ENCODE measurements at regions not wholly inside any gene's neighbourhood (a gene's known extent, or its start where the extent isn't known, plus 50 kb on each side); places are given as distances from the start of the nearest gene placed in this dataset.

DNA sequence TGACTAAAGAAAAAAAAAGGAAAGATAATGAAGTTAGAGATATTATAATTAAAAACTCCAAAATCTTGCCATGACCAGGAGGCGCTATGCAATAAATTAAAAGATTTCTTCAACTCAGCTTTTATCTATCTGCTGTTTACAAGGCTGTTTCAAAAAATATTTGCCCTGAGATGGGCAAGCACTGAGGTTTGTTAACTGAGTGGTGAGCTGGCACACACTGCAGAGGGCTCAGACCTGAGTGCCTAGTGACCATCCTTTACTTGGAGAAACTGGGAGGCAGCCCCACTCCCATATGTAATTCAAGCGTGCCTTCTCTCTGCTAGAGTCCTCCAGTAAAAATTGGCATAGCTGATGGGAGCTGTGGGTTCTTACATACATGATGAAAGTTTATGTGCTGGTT, 198.7 kb upstream of the TBC1D5 start:
- no peak for DNase-seq

DNA sequence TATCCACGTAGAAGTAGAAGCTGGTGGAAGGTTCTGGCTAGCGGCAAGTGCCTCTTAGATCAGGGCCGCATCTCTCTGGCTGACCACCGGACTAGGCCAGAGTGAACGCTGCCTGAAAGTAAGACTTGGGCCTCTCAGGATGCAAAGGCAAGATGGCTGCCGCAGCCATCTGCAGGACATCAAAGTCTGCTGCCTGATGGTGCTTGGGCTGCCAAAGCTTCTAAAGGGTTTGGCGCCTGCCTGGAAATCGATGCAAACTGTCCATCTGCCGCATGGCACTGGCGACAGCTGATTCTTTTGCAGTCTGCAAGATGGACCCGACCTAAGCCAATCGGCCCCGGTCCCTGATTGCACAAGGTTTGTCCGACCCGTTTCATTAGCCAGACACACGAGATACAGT, 196.7 kb upstream of the TBC1D5 start:
- no peak for DNase-seq

DNA sequence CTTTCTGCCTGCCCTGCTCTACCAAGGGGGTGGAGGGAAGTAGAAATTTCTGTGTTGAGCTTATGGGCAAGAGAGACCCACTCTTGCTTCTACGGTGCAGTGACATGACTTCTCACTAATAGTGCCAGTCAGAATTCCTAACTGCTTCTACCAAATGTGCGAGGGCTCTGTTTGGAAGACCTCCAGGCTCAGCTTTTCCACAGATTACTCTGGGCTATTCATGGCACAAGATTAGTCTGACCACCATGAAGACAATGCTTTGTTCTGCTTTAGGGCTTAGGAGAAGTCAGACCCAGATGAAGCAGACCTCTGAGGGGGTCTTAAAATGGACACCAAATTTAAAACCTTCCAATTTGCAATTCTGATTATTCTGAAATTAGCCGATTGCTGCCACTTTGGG, 195.9 kb upstream of the TBC1D5 start:
- DNase-seq = no peak

DNA sequence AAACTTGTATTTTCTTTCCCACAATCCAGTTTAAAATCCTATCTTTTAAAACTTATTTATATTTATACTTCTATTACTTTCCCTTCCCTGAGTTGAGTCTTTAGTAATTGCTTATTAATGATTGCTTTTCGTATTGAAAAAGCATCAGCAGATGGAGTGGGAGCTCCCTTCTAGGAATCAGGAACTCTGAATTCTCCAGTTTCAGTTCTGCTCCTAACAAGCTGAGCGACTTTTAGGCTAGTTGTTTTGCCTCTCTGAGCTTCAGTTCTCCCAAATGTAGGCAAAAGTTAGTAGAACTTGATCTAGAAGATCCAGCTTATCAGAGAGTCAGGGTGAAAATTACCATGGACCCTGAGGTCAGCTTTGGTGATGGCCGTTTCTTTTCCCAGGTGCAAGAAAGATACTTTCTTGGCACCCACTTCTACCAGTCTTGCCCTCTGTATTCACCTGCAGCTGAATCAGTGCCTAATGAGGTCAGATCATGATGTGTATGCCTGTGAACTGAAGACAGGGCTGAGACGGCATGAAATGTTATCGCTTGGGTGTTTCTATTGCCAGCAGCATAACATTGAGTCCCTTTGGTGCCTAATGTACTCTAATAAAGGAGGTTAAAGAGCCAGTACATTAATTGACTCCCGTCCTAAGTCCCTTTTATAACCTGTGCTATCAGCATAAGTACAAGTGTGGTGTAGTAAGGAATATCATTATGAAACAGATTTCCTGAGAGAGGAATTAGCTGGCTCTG, 194.5 kb upstream of the TBC1D5 start:
- no peak for DNase-seq

DNA sequence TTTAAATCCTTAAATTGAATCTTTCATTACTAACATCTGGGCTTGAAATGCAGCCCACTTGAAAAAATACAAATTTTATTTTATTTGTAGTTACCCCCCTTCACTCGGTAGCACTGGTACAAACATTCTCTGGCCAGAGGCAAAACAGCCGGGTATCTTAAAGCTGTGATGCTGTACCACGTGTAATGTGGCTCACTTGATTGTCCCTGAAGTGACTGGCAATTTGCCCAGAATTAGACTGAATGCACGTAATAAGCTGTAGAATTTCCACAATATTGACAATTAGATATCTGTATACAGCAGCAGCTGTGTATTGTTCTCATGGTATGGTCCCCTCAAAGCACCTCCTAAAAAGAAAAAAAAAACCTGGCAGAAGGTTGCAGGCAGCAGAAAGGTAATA, 192.8 kb upstream of the TBC1D5 start:
- DNase-seq = no peak

DNA sequence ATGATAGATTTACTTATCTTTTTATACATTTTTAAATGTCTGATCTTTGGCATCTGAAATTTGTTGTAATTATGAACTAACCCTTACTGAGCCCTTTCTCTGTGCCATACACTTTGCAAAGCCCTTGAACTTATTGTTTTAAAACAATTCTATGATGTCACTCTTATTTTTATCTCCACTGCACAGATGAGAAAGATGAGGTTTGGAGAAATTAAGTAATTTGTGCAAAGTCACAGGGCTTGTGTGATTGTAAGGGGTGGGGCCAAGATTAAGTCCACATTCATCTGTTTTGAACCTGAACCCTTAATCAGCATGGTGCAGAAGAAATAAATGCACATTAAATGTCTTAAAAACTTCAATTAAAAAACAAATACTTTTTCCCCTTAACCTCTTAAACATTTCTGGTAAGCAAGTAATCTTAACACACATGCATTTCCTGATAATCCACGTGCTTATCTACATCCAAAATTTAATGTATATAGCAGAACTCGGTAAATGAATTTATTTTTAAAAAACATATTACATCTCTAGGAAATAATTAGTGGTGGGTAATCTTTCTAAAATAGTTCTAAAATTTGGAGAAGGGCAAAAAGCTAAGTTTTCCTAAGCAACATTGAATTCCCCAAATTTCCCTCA, 189.8 kb upstream of the TBC1D5 start:
- DNase-seq = no peak

DNA sequence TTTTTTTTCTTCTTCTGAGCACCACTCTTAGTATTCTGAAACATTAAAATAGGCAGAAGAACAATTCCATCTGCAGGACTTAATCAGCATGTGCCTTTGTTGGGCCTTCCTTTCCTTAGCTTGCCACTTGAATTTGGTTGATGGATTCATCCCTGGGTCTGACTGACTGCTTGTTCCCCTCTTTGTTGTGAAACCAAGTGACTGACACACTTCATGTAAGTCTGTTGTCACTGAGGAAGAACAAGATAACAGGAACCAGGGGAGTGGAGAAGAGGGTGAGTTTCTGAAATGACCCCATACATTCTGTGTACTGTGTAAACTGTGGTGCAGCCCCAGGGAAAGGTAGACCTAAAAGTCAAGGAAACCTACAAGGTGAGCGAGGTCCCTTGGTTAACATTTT, 188.7 kb upstream of the TBC1D5 start:
- no peak for DNase-seq

DNA sequence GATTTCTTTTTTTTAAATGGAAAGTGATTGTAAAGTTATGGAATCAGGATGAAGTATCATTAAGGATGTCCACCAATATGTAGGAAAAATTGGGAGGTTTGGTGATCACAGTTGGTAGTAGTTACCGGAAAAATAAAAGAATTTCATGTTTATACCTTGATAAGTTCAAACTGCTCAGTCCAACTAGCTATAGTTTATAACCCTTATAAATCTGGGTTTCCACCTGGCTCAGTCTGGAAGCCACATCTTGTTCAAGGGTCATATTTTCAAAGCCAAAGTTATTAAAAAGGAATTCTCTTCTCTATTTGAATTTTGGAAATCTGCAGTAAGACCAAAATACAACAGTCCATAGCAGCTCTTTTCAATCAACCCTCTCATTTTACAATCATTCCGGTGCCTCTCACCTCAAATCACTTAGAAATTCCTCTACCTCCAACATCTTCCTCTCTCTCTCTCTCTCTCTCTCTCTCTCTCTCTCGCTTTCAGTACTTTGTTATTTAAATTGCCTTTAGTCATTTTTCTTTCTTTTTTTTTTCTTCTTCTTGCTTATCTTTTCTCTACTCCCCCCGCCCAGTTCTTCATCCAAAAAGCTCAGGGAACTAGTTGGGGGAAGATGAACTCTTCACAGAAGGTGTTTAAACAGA, 186.2 kb upstream of the TBC1D5 start:
- DNase-seq = no peak

DNA sequence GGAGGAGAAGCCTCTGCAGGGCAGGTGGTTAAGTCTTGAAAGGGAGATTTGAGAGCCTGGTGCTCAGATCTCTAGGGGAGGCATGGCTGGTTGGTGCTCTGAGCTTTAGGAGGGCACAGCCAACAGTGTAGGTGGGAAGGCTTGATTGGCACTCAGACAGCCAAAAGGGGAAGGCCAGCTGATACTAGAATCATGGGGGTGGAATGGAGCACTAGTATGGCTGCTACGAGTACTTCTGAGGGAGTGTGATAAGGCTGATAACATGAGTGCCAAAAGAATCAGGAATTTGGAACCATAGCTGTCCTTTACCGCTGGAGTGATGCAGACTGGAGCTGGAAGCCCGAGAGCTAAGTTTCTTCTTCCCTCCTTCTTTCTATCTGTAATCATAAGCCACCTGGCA, 184.6 kb upstream of the TBC1D5 start:
- no peak for DNase-seq

DNA sequence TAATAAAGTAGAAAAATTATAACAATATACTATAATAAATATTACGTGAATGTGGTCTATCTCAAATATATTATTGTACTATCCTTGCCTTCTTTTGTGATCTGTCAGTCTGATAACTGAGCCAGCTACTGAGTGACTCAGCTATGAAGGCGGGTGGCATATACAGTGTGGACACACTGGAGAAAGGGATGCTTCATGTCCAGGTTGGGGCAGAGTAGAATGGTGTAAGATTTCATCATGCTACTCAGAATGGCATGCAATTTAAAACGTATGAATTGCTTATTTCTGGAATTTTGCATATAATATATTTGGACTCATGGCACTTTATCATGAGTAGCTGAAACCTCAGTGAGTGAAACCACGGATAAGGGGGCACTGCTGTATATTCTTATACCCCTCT, 172.9 kb upstream of the TBC1D5 start:
- no peak for DNase-seq

DNA sequence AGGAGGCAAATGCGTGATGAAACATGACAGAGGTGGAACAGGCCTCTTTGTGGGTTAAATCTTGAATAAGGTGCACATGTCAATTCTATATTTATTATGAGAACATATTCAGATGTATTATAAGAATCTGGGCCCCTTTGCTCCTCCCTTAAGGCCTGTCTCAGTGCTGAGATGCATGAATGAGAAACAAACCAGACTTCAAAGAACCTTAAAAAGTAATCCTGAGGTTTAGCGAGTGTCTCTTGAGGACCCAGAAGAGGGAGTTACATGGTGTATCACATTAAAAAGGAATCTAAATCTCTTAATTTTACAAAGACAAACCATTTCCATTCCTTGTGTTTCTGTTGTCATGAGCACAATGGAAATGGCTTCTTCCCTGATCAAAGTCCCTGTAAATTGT, 170.9 kb upstream of the TBC1D5 start:
- no peak for DNase-seq

DNA sequence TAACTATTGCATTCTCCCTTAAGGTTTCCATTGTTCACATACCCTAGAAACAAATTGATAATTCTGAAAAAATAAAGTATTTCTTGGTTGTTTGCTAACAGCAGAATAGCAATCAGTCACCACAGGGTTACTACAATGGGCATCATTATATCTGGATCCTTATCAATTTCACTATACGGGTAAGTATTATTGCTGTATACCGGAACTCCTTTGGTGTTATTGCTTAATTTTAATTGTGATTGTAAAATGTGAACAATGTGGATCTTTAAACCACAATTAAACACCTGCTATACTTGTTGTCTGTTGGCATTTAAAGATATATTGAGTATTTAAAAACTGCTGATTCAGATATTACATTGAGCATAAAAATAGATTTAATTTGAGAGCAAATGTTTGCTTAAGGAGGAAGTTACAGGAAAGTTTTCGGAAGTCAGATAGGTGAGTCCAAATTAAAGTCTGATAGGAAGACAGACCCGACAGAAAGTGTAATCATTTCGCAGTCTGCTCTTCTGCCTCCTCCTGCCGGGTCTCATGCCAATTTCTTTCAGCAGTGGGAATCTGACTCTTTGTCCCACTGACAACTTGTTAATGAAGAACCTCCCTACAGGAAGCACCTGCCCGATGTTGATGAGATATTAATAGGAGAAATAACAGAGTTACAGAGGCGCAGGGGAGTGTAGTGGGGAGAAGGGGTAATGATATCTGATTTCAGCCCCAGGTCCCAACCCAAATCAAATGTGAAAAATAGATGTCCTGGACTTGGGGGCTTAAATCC, 169.7 kb upstream of the TBC1D5 start:
- no peak for DNase-seq

DNA sequence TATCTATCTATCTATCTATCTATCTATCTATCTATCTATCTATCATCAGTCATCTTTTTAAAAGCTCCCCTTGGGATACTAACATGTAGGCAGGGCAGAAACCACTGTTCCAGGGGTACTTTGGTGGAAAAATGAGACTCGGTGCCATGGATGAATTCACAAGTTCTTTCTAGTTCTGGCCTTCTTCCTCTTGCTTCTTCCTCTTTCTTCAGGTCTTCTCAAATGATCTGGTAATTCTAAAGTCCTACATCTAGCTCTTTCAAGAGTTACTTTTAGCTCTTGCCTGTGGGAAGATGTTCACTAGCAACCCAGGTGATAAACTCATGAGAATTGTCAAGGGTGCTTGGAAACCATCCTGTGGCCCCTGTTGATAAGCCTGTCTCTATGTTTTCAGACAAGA, 168.5 kb upstream of the TBC1D5 start:
- DNase-seq = no peak

DNA sequence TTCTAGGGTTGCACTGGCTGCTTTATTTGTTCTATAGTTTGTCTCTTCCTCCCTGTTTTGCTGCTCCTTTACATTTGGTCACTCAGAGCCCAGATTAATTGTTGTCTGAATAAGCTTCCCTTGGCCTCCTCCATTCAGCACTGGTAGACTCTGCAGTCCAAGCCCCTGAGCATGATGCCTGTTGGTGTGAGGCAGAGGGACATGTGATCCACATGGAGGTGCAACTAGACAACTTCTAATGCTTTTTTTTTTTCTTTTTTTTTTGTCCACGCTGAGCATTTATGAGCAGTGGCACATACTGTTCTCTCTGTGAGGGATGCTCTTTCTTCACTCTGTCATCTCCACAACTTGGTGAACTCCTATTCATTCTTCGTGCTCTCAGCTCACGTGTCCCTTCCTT, 167.3 kb upstream of the TBC1D5 start:
- DNase-seq = no peak

DNA sequence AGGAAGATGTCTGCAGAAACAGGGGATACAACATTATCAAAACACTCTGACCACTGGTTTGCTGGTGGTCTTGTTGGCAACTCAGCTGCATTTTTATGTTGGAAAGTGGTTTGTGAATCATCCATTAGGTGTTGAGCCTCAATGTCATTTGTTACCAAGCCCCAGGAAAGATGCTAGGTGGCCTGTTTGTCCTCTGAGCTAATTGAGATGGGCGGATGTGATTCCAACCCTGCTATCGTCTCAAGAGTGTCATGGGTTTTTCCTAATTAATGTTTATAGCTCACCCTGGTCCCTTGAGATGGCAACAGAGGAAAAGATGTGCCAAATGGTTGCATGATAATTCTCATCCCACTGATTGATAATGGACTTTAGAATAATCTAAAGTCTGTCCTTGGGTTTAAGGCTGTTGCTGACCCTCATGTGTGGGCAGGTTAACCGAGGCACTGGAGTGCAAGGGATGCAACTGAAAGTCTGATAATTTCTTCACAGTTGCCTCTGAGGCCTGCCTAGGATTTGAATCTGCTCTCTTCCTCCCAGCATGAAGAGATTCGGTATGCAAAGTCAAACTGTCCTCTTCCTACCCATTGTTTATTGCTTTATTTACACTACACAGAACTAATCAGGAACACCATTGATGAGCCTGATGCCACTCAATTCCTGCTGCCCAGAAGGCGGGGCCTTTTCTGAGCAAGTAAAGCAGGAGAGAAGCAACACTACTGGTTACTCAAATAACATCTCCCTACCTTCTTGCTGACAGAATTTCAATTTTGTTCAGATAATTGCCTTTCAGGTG, 166.2 kb upstream of the TBC1D5 start:
- DNase-seq = no peak

DNA sequence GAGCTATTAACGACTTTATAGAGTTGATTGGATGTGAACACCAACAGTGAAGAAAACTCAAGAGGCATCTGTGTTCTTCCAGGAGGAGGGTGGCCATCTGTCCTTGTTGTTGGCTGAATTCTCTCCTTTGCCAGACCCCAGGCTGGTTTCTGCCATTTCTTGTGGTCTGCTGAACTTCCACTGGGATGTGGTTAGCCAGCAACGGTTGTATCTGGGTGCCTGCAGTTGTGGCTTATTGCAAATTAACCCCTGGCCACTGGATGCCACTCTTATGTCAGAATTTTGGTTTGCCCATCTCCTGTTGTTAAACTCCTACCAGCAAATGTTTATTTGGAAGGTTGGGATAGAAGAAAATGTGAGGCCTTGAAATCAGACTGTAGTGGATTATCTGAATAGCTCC, 163.6 kb upstream of the TBC1D5 start:
- DNase-seq = no peak

DNA sequence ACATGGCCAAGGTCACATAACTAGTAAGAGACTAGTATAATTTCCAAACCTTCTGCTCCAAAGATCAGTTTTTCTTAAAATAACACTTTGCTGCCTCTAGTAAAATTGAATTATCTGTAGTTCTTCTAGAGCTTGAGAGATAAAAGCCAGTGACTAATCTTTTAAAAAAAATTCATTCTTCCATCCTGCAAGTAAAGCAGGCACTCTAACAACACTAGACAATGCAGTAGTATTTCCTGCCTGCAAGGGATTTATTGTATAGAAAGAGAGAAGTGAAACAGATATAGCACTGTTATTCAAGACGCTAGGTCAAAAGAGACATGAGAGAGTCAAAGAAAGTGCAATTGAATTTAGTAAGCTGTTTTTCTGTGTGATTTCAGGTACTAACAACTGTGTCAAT, 159.5 kb upstream of the TBC1D5 start:
- no peak for DNase-seq

DNA sequence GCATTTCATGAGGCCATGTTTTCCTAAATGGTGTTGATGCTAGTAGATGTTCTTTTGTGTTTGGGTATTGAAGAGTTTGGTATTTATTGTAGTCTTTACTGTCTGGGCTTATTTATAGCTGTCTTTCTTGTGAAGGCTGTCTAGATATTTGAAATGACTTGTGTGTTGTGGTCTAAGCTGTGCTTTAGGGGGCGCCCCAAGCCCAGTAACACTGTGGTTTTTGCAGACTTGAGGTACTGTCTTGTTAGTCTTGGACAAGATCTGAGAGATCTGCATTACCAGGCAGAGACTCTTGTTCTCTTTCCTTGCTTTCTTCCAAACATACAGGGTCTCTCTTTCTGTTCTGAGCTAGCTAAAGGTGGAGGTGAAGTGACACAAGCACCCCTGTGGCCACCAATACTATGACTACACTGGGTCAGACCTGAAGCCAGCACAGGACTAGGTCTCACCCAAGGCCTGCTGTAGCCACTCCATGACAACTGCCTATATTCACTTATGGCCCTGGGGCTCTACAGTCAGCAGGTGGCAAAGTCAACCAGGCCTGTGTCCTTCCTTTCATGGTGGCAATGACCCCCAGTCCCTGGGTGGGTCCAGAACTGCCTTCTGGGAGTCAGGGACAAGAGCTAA, 152.1 kb upstream of the TBC1D5 start:
- DNase-seq = peak; percentile 21

DNA sequence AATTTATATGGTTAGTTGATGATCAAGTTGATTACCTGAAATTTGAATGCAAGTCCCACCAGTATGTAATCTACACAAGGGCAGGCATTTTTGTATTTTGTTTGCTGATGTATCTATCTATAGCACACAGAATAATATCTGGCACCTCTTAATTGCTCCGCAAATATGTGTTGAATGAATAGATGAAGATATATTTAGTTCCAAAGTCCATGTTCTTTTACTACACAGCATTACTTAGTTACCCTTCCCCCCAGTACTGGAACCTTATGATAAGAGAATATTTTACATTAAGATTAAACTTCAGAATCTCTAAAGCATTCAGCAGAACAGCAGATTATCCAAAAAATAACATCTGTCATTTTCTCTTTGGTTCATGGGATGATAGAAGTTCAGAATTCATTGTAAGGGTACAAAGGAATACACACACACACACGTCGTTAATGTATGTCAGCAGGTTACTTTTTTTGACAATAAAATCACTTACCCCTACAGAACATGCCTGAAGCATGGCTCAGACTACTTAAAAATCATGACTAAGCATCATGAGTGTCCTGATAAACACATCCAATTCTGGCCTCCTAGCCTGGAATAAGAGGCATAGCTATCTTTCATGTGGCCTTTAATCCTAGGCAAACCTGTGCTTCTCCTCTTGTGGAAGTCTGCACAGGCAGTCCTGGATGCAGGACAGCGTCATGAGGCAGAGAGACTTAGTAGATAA, 148.9 kb upstream of the TBC1D5 start:
- DNase-seq = no peak

DNA sequence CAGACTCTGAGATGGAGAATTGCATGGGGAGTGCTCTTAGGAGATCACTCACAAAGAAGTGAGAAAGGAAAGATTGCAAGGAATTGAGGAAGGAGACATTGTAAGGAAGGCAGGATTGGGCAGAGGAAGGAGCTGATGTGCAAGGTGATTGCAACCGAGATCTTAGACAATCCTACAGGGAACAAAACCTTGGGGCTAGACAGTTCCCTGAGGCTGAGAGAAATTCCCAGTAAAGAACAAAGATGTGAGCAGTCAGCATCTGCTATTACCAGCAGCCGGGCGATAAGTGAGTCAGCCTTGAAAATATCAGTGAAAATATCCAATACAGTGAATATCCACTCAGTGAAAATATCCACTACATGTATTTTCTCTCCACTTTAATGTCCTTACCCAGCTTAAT, 143.6 kb upstream of the TBC1D5 start:
- no peak for DNase-seq

DNA sequence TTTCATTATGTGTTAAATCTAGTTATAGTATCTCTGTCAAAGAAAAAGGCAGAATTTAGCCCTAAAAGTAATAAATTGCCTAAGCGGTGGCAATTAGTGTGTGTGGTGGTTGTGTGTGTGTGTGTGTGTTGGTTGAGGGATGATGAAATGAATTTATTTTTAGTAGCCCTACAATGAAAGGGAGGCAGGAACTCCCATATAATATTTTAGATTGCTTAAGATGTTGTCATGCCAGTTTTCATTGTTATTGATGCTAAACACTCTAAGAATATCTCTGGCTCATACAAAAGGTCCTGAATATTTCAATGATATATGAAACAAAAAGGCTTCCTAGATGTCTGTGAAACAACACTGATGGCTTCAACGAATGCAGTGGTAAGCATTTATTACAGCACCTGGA, 140.6 kb upstream of the TBC1D5 start:
- no peak for DNase-seq

DNA sequence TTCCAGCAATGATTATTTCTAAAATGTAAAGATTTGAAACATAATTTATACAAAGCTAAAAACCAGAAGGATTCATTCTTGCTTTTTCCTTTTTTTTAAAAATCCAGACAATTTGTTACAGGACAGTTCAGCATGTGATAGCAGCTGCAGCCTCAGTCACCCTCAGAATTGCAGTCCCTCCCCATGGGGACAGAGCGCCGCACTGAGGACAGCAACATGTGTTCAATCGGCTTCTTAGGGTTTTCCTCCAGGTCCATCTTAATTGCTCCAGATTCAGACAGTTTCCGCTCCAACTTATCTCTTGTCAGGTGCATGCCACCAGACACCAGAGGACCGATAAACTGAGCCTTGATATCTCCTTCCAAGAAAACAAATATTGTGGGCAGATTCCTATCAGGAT, 134.9 kb upstream of the TBC1D5 start:
- no peak for DNase-seq

Measured in activated CD4-positive, alpha-beta T cell treated with anti-CD3 and anti-CD28 coated beads, Interleukin-2, amount 50 U/mL, for 16 hours (primary cell).